Colonic mucosa (tissue), 4 donors: ENCODE measurements at regions not wholly inside any gene's neighbourhood (a gene's known extent, or its start where the extent isn't known, plus 50 kb on each side); places are given as distances from the start of the nearest gene placed in this dataset.

ENCODE experiments used
- DNase-seq: peaks from one replicate; pipeline ENCODE4 v3.0.0-alpha.2; 2020
- H3K27ac ChIP-seq: fragments of 200-600 bp; one replicate; pipeline ENCODE4 v1.8.0; 2021
- H3K27me3 ChIP-seq: fragments of 200-600 bp; one replicate; pipeline ENCODE4 v1.8.0; 2021
- H3K36me3 ChIP-seq: fragments of 200-600 bp; one replicate; pipeline ENCODE4 v1.8.0; 2021
- H3K4me1 ChIP-seq: fragments of 200-600 bp; one replicate; pipeline ENCODE4 v1.8.0; 2021; ENCODE audit warnings: mild to moderate bottlenecking
- H3K4me3 ChIP-seq: fragments of 200-600 bp; one replicate; pipeline ENCODE4 v1.8.0; 2021
- H3K9ac ChIP-seq, 2 donors: one replicate each; pipeline ENCODE4 v1.7.0; 2013; ENCODE audit warnings: control low read depth in 2 of 2, low read depth in 2 of 2, low read length in 2 of 2
- H3K9me3 ChIP-seq: fragments of 200-600 bp; one replicate; pipeline ENCODE4 v1.8.0; 2021
- CTCF ChIP-seq: fragments of 200-600 bp; IDR thresholded peaks from one replicate; pipeline ENCODE4 v1.8.0; 2022; ENCODE audit warnings: antibody characterized with exemption, mild to moderate bottlenecking
- intact Hi-C: fragments of 100-400 bp; cut with DNase I; formaldehyde crosslinking; loops from one replicate; pipeline ENCODE4 v1.14.1; 2022
- donor health status: healthy.
- donor health status: DM: no; HTN: no; CAD: no.
- donor health status: DM: no; HTN: no; CAD: no.

GRCh38 chr13:59587971-59588716 is 575.6 kb downstream of the DIAPH3 start:
- Histone ChIP-seq H3K27ac (no peak overlapping the region), H3K4me1 (no peaks in the 10 kb centered on the region), H3K9me3 (no peaks in the 10 kb centered on the region), H3K36me3 (no peaks in the 10 kb centered on the region), H3K27me3 (no peaks in the 10 kb centered on the region), H3K4me3 (no peak overlapping the region), H3K9ac (no peak overlapping the region)
- intact Hi-C loops = no loop called here
- no peak for DNase-seq
- TF ChIP-seq CTCF = no peak

GRCh38 chr13:59588717-59589067 is 575.0 kb downstream of the DIAPH3 start:
- no peak for TF ChIP-seq CTCF
- intact Hi-C loops = no loop called here
- no peak overlapping the region for H3K4me3 ChIP-seq
- H3K36me3 ChIP-seq = no peaks in the 10 kb centered on the region
- no peaks in the 10 kb centered on the region for H3K27me3 ChIP-seq
- no peak overlapping the region for H3K27ac ChIP-seq
- no peak for DNase-seq
- H3K9me3 ChIP-seq = no peaks in the 10 kb centered on the region
- H3K4me1 ChIP-seq = no peaks in the 10 kb centered on the region
- H3K9ac ChIP-seq = no peak overlapping the region

- Histone ChIP-seq H3K4me3 (no peak overlapping the region), H3K9me3 (no peaks in the 10 kb centered on the region), H3K27me3 (no peaks in the 10 kb centered on the region), H3K9ac (no peak overlapping the region), H3K27ac (no peak overlapping the region), H3K4me1 (no peaks in the 10 kb centered on the region), H3K36me3 (no peaks in the 10 kb centered on the region)
- DNase-seq = no peak
- TF ChIP-seq CTCF = no peak
- intact Hi-C loops = no loop called here
Measured at GRCh38 chr13:59601993-59602392, 561.7 kb downstream of the DIAPH3 start.

GRCh38 chr13:59603646-59604045 is 560.1 kb downstream of the DIAPH3 start:
- Histone ChIP-seq H3K27ac (no peak overlapping the region), H3K27me3 (no peaks in the 10 kb centered on the region), H3K4me3 (no peak overlapping the region), H3K4me1 (no peaks in the 10 kb centered on the region), H3K9me3 (no peaks in the 10 kb centered on the region), H3K36me3 (no peaks in the 10 kb centered on the region), H3K9ac (no peak overlapping the region)
- intact Hi-C loops = no loop called here
- TF ChIP-seq CTCF = no peak
- no peak for DNase-seq

- DNase-seq = no peak
- no peak overlapping the region for H3K27ac ChIP-seq
- no peak for TF ChIP-seq CTCF
- no peak overlapping the region for H3K9ac ChIP-seq
- no peaks in the 10 kb centered on the region for H3K9me3 ChIP-seq
- intact Hi-C loops = no loop called here
- no peaks in the 10 kb centered on the region for H3K27me3 ChIP-seq
- no peaks in the 10 kb centered on the region for H3K4me1 ChIP-seq
- no peak overlapping the region for H3K4me3 ChIP-seq
- no peaks in the 10 kb centered on the region for H3K36me3 ChIP-seq
Measured at GRCh38 chr13:59607172-59607571, 556.6 kb downstream of the DIAPH3 start.
